ENCODE measurements at regions not wholly inside any gene's neighbourhood (a gene's known extent, or its start where the extent isn't known, plus 50 kb on each side); places are given as distances from the start of the nearest gene placed in this dataset.

GRCh38 chr10:81127931-81128330 is 590.2 kb downstream of the SH2D4B start:
- Histone ChIP-seq H3K4me3 (ENCODE audit: severe bottlenecking) (no peak overlapping the region), H3K27ac (ENCODE audit: poor library complexity, severe bottlenecking) (no peak overlapping the region), H3K27me3 (ENCODE audit: insufficient read depth, poor library complexity, severe bottlenecking) (no peaks in the 10 kb centered on the region), H3K36me3 (ENCODE audit: low read depth) (no peaks in the 10 kb centered on the region), H3K4me1 (ENCODE audit: insufficient read depth, poor library complexity, severe bottlenecking) (no peaks in the 10 kb centered on the region), H3K9me3 (ENCODE audit: severe bottlenecking) (no peaks in the 10 kb centered on the region)
- DNase-seq (ENCODE audit: low spot score) (no peak), ATAC-seq (ENCODE audit: low read depth) (no peak)
- no peak for TF ChIP-seq CTCF (IDR thresholded peaks at IDR 0.05; ENCODE audit: poor library complexity, severe bottlenecking)

GRCh38 chr10:81130014-81130413 is 592.3 kb downstream of the SH2D4B start:
- no peak for DNase-seq (ENCODE audit: low spot score)
- no peak for TF ChIP-seq CTCF (IDR thresholded peaks at IDR 0.05; ENCODE audit: poor library complexity, severe bottlenecking)
- H3K9me3 ChIP-seq (ENCODE audit: severe bottlenecking), result no peaks in the 10 kb centered on the region
- H3K4me3 ChIP-seq (ENCODE audit: severe bottlenecking), result no peak overlapping the region
- H3K27ac ChIP-seq (ENCODE audit: poor library complexity, severe bottlenecking), result no peak overlapping the region
- H3K27me3 ChIP-seq (ENCODE audit: insufficient read depth, poor library complexity, severe bottlenecking), result no peaks in the 10 kb centered on the region
- no peak for ATAC-seq (ENCODE audit: low read depth)
- no peaks in the 10 kb centered on the region for H3K4me1 ChIP-seq (ENCODE audit: insufficient read depth, poor library complexity, severe bottlenecking)
- no peaks in the 10 kb centered on the region for H3K36me3 ChIP-seq (ENCODE audit: low read depth)

DNA sequence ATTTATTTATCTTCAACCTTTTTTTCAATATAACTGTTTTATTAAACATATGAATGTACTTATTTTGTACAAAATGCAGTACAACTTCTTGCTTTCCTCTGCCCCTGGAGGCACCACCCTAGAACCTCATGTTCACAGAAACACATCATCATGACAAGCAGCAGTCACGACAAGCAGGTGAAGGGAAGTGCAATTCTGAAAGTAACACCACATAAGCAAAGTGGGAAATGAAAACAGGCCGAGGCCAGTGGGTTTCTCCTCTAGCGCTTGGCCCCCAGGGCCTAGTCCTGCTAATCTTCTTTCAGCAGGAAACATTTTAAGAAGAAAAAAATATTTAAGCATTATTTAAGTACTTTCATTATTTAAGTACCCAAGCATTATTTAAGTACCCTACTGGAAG is 598.1 kb downstream of the SH2D4B start:
- DNase-seq (ENCODE audit: low spot score) (no peak), ATAC-seq (ENCODE audit: low read depth) (no peak)
- no peaks in the 10 kb centered on the region for H3K36me3 ChIP-seq (ENCODE audit: low read depth)
- H3K27me3 ChIP-seq (ENCODE audit: insufficient read depth, poor library complexity, severe bottlenecking), result no peaks in the 10 kb centered on the region
- no peak overlapping the region for H3K4me3 ChIP-seq (ENCODE audit: severe bottlenecking)
- H3K9me3 ChIP-seq (ENCODE audit: severe bottlenecking), result no peaks in the 10 kb centered on the region
- H3K27ac ChIP-seq (ENCODE audit: poor library complexity, severe bottlenecking), result no peak overlapping the region
- no peaks in the 10 kb centered on the region for H3K4me1 ChIP-seq (ENCODE audit: insufficient read depth, poor library complexity, severe bottlenecking)
- TF ChIP-seq CTCF (IDR thresholded peaks at IDR 0.05; ENCODE audit: poor library complexity, severe bottlenecking), result no peak

DNA sequence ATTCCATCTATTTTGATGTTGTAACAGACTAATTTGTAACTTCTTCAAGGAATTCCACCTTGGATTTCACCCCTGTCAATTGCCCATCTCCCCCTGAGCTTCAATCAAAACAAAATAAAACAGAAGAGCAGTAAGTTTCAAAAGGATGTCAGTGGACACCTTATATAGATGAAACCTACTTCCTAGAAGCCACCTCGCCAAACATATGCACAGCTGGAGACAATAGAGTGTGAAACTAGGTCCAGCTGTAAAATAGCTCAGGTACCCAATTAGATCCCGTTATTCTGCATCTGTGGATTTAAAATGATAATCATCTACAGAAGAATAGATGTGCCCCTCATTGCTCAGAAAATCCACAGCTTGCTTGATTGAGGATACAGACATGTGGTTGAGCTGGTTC is 598.6 kb downstream of the SH2D4B start:
- Histone ChIP-seq H3K9me3 (ENCODE audit: severe bottlenecking) (no peaks in the 10 kb centered on the region), H3K27ac (ENCODE audit: poor library complexity, severe bottlenecking) (no peak overlapping the region), H3K4me3 (ENCODE audit: severe bottlenecking) (no peak overlapping the region), H3K27me3 (ENCODE audit: insufficient read depth, poor library complexity, severe bottlenecking) (no peaks in the 10 kb centered on the region), H3K4me1 (ENCODE audit: insufficient read depth, poor library complexity, severe bottlenecking) (no peaks in the 10 kb centered on the region), H3K36me3 (ENCODE audit: low read depth) (no peaks in the 10 kb centered on the region)
- TF ChIP-seq CTCF (IDR thresholded peaks at IDR 0.05; ENCODE audit: poor library complexity, severe bottlenecking), result no peak
- ATAC-seq (ENCODE audit: low read depth) (no peak), DNase-seq (ENCODE audit: low spot score) (no peak)

DNA sequence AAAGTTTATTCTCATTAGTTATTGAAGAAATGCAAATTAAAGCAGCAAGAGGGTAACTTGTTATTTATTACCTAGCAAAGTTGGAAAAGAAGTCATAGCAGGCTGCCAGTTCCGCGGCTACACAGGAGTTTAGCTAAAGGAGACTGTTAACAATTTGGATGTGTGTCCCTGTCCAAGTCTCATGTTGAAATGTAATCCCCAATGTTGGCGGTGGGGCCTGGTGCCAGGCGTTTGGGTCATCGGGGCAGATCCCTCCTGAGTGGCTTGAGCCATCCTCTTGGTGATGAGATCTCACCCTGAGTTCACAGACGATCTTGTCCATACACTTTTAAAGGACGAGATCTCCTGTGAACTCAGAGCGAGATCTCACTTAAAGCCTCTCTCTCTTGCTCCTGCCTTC is 608.3 kb downstream of the SH2D4B start:
- Histone ChIP-seq H3K9me3 (ENCODE audit: severe bottlenecking) (peaks cover 2% of the 10 kb centered on the region), H3K27ac (ENCODE audit: poor library complexity, severe bottlenecking) (no peak overlapping the region), H3K36me3 (ENCODE audit: low read depth) (no peaks in the 10 kb centered on the region), H3K4me1 (ENCODE audit: insufficient read depth, poor library complexity, severe bottlenecking) (no peaks in the 10 kb centered on the region), H3K4me3 (ENCODE audit: severe bottlenecking) (no peak overlapping the region), H3K27me3 (ENCODE audit: insufficient read depth, poor library complexity, severe bottlenecking) (no peaks in the 10 kb centered on the region)
- ATAC-seq (ENCODE audit: low read depth), result no peak
- no peak for DNase-seq (ENCODE audit: low spot score)
- TF ChIP-seq CTCF (IDR thresholded peaks at IDR 0.05; ENCODE audit: poor library complexity, severe bottlenecking), result no peak

Measured in RWPE2 (cell line).